Trophoblast cell (in vitro differentiated cells and primary cell): ENCODE measurements at regions not wholly inside any gene's neighbourhood (a gene's known extent, or its start where the extent isn't known, plus 50 kb on each side); places are given as distances from the start of the nearest gene placed in this dataset.

Experiments used
- DNase-seq, 2 donors: peaks; one replicate each; pipeline ENCODE4 v3.0.0-alpha.2; 2016
- H2AFZ ChIP-seq: 2 replicates; pipeline ENCODE4 v1.6.1; 2013; ENCODE audit warnings: low read length, moderate library complexity, mild to moderate bottlenecking; ENCODE audit not compliant: insufficient read depth, poor library complexity
- H2AK5ac ChIP-seq: 2 replicates; pipeline ENCODE4 v1.6.1; 2013; ENCODE audit warnings: mild to moderate bottlenecking, low read length
- H2BK120ac ChIP-seq: 2 replicates; pipeline ENCODE4 v1.6.1; 2013; ENCODE audit warnings: low read length, mild to moderate bottlenecking, moderate library complexity; ENCODE audit not compliant: insufficient read depth, poor library complexity
- H2BK12ac ChIP-seq: 2 replicates; pipeline ENCODE4 v1.6.1; 2013; ENCODE audit warnings: mild to moderate bottlenecking, low read length, moderate library complexity
- H2BK5ac ChIP-seq: 2 replicates; pipeline ENCODE4 v1.6.1; 2013; ENCODE audit warnings: low read length, low read depth, moderate library complexity, mild to moderate bottlenecking; ENCODE audit not compliant: poor library complexity
- H3K14ac ChIP-seq: 2 replicates; pipeline ENCODE4 v1.6.1; 2013; ENCODE audit warnings: mild to moderate bottlenecking, low read length
- H3K18ac ChIP-seq: 2 replicates; pipeline ENCODE4 v1.6.1; 2013; ENCODE audit warnings: mild to moderate bottlenecking, low read length
- H3K23ac ChIP-seq: 2 replicates; pipeline ENCODE4 v1.6.1; 2013; ENCODE audit warnings: low read length
- H3K27ac ChIP-seq: 2 replicates; pipeline ENCODE4 v1.5.1; 2013; ENCODE audit warnings: low read depth, mild to moderate bottlenecking, inconsistent platforms, low read length, moderate library complexity
- H3K27me3 ChIP-seq: 2 replicates; pipeline ENCODE4 v1.6.1; 2013; ENCODE audit warnings: inconsistent platforms, mild to moderate bottlenecking, low read length, moderate library complexity; ENCODE audit not compliant: insufficient read depth
- H3K36me3 ChIP-seq, 2 experiments: 1 replicate in 1 of 2; 2 replicates in 1 of 2; pipeline ENCODE4 v1.6.1; 2013; ENCODE audit warnings: low read length in 2 of 2, mild to moderate bottlenecking in 2 of 2, moderate library complexity in 1 of 2; ENCODE audit not compliant: insufficient read depth in 2 of 2, control insufficient read depth in 1 of 2
- H3K4ac ChIP-seq: 2 replicates; pipeline ENCODE4 v1.6.1; 2013; ENCODE audit warnings: low read depth, mild to moderate bottlenecking, low read length, moderate library complexity
- H3K4me1 ChIP-seq, 2 experiments: 1 replicate in 1 of 2; 2 replicates in 1 of 2; pipeline ENCODE4 v1.6.1; 2013; ENCODE audit warnings: low read length in 2 of 2, mild to moderate bottlenecking in 2 of 2, moderate library complexity in 1 of 2; ENCODE audit not compliant: insufficient read depth in 2 of 2, control insufficient read depth in 1 of 2
- H3K4me2 ChIP-seq: 2 replicates; pipeline ENCODE4 v1.6.1; 2013; ENCODE audit warnings: inconsistent platforms, mild to moderate bottlenecking, low read length, moderate library complexity
- H3K4me3 ChIP-seq: 2 replicates; pipeline ENCODE4 v1.5.1; 2013; ENCODE audit warnings: mild to moderate bottlenecking, low read depth, low read length, inconsistent platforms
- H3K79me1 ChIP-seq: one replicate; pipeline ENCODE4 v1.6.1; 2013; ENCODE audit warnings: low read length
- H3K79me2 ChIP-seq: 2 replicates; pipeline ENCODE4 v1.6.1; 2013; ENCODE audit warnings: low read length, mild to moderate bottlenecking; ENCODE audit not compliant: control insufficient read depth, insufficient read depth, poor library complexity
- H3K9ac ChIP-seq: 2 replicates; pipeline ENCODE4 v1.6.1; 2013; ENCODE audit warnings: mild to moderate bottlenecking, low read length
- H3K9me3 ChIP-seq: 2 replicates; pipeline ENCODE4 v1.6.1; 2013; ENCODE audit warnings: low read depth, mild to moderate bottlenecking, control low read depth, inconsistent platforms, low read length; ENCODE audit not compliant: insufficient read depth
- H4K12ac ChIP-seq: 2 replicates; pipeline ENCODE4 v1.6.1; 2013; ENCODE audit warnings: low read depth, mild to moderate bottlenecking, low read length, moderate library complexity
- H4K8ac ChIP-seq: 2 replicates; pipeline ENCODE4 v1.6.1; 2013; ENCODE audit warnings: low read depth, mild to moderate bottlenecking, low read length, moderate library complexity
- H4K91ac ChIP-seq: one replicate; pipeline ENCODE4 v1.6.1; 2013; ENCODE audit warnings: low read depth, mild to moderate bottlenecking, low read length, moderate library complexity
- WGBS: extraction: QIAGEN DNeasy Blood & Tissue Kit; methylation state at CpG from one replicate; pipeline ENCODE4 v1.1.7; 2013; ENCODE audit warnings: missing lambda C conversion rate; ENCODE audit not compliant: insufficient read length, insufficient coverage; ENCODE audit errors: extremely low coverage; 5-methylcytosine and 5-hydroxymethylcytosine counted together

- no peak overlapping the region for H3K4me3 ChIP-seq
- H2BK120ac ChIP-seq, result no peak overlapping the region
- no peak overlapping the region for H2BK12ac ChIP-seq
- H4K91ac ChIP-seq, result no peak overlapping the region
- no peak overlapping the region for H2BK5ac ChIP-seq
- DNase-seq, result peak; percentile 98 to 99
- no peak overlapping the region for H3K9ac ChIP-seq
- no peaks in the 10 kb centered on the region for H3K27me3 ChIP-seq
- no CpG with 5 or more reads among the region's 4 CpGs for WGBS
- H3K4ac ChIP-seq, result no peak overlapping the region
- no peaks in the 10 kb centered on the region for H3K9me3 ChIP-seq
- no peak overlapping the region for H3K4me2 ChIP-seq
- H2AK5ac ChIP-seq, result no peak overlapping the region
- H3K27ac ChIP-seq, result no peak overlapping the region
- H4K12ac ChIP-seq, result no peak overlapping the region
- no peaks in the 10 kb centered on the region for H3K4me1 ChIP-seq
- H3K18ac ChIP-seq, result no peak overlapping the region
- H3K79me1 ChIP-seq, result no peaks in the 10 kb centered on the region
- no peak overlapping the region for H3K14ac ChIP-seq
- H3K23ac ChIP-seq, result no peak overlapping the region
- no peaks in the 10 kb centered on the region for H3K79me2 ChIP-seq
- H3K36me3 ChIP-seq, result no peaks in the 10 kb centered on the region
- no peak overlapping the region for H4K8ac ChIP-seq
- no peak overlapping the region for H2AFZ ChIP-seq
Measured at GRCh38 chr13:74298923-74299322, 164.7 kb upstream of the KLF12 start.

- no CpG with 5 or more reads among the region's 10 CpGs for WGBS
- H3K4me1 ChIP-seq, result no peaks in the 10 kb centered on the region
- H2AK5ac ChIP-seq, result no peak overlapping the region
- no peaks in the 10 kb centered on the region for H3K27me3 ChIP-seq
- H3K4ac ChIP-seq, result no peak overlapping the region
- no peak overlapping the region for H3K9ac ChIP-seq
- no peak overlapping the region for H2BK5ac ChIP-seq
- H3K27ac ChIP-seq, result no peak overlapping the region
- H3K79me1 ChIP-seq, result no peaks in the 10 kb centered on the region
- H3K79me2 ChIP-seq, result no peaks in the 10 kb centered on the region
- peak in 1 of 2 donors; percentile 18 for DNase-seq
- H3K4me2 ChIP-seq, result peak overlapping the region; percentile 38
- no peak overlapping the region for H3K18ac ChIP-seq
- H3K36me3 ChIP-seq, result no peaks in the 10 kb centered on the region
- no peak overlapping the region for H3K23ac ChIP-seq
- H2AFZ ChIP-seq, result no peak overlapping the region
- no peak overlapping the region for H4K8ac ChIP-seq
- no peak overlapping the region for H4K91ac ChIP-seq
- H2BK120ac ChIP-seq, result no peak overlapping the region
- H3K9me3 ChIP-seq, result no peaks in the 10 kb centered on the region
- no peak overlapping the region for H3K14ac ChIP-seq
- no peak overlapping the region for H3K4me3 ChIP-seq
- no peak overlapping the region for H4K12ac ChIP-seq
- H2BK12ac ChIP-seq, result no peak overlapping the region
Measured at GRCh38 chr13:74289861-74290773, 155.9 kb upstream of the KLF12 start.

- H3K27me3 ChIP-seq, result no peaks in the 10 kb centered on the region
Measured at GRCh38 chr13:74289107-74289506, 154.9 kb upstream of the KLF12 start.

GRCh38 chr13:74288361-74288911 is 154.2 kb upstream of the KLF12 start:
- no peaks in the 10 kb centered on the region for H3K79me1 ChIP-seq
- DNase-seq, result no peak
- H2BK120ac ChIP-seq, result no peak overlapping the region
- H2BK12ac ChIP-seq, result no peak overlapping the region
- H3K4me1 ChIP-seq, result no peaks in the 10 kb centered on the region
- no peak overlapping the region for H2AFZ ChIP-seq
- H3K79me2 ChIP-seq, result no peaks in the 10 kb centered on the region
- H3K23ac ChIP-seq, result no peak overlapping the region
- H3K27me3 ChIP-seq, result no peaks in the 10 kb centered on the region
- no peak overlapping the region for H4K91ac ChIP-seq
- H4K8ac ChIP-seq, result no peak overlapping the region
- H4K12ac ChIP-seq, result no peak overlapping the region
- no peak overlapping the region for H3K4me3 ChIP-seq
- H3K27ac ChIP-seq, result no peak overlapping the region
- H2BK5ac ChIP-seq, result no peak overlapping the region
- H3K14ac ChIP-seq, result no peak overlapping the region
- no peak overlapping the region for H3K4me2 ChIP-seq
- no CpG with 5 or more reads among the region's 10 CpGs for WGBS
- no peak overlapping the region for H3K4ac ChIP-seq
- H3K36me3 ChIP-seq, result no peaks in the 10 kb centered on the region
- H3K9ac ChIP-seq, result no peak overlapping the region
- no peak overlapping the region for H2AK5ac ChIP-seq
- no peaks in the 10 kb centered on the region for H3K9me3 ChIP-seq
- H3K18ac ChIP-seq, result no peak overlapping the region

More at GRCh38 chr13:74289107-74289506, 154.9 kb upstream of the KLF12 start:
- H2BK12ac ChIP-seq, result no peak overlapping the region
- no peak overlapping the region for H3K9ac ChIP-seq
- no peak overlapping the region for H3K18ac ChIP-seq
- H3K4ac ChIP-seq, result no peak overlapping the region
- no peak overlapping the region for H3K14ac ChIP-seq
- no peak overlapping the region for H4K8ac ChIP-seq
- no peak overlapping the region for H4K12ac ChIP-seq
- H3K36me3 ChIP-seq, result no peaks in the 10 kb centered on the region
- H3K79me1 ChIP-seq, result no peaks in the 10 kb centered on the region
- H3K4me2 ChIP-seq, result no peak overlapping the region
- H2BK5ac ChIP-seq, result no peak overlapping the region
- H2BK120ac ChIP-seq, result no peak overlapping the region
- H2AK5ac ChIP-seq, result no peak overlapping the region
- no CpG with 5 or more reads among the region's 7 CpGs for WGBS
- H3K79me2 ChIP-seq, result no peaks in the 10 kb centered on the region
- H3K27ac ChIP-seq, result no peak overlapping the region
- H3K23ac ChIP-seq, result no peak overlapping the region
- no peak for DNase-seq
- H3K4me1 ChIP-seq, result no peaks in the 10 kb centered on the region
- no peaks in the 10 kb centered on the region for H3K9me3 ChIP-seq
- no peak overlapping the region for H3K4me3 ChIP-seq
- no peak overlapping the region for H2AFZ ChIP-seq
- H4K91ac ChIP-seq, result no peak overlapping the region
